ENCODE measurements at regions not wholly inside any gene's neighbourhood (a gene's known extent, or its start where the extent isn't known, plus 50 kb on each side); places are given as distances from the start of the nearest gene placed in this dataset.

DNA sequence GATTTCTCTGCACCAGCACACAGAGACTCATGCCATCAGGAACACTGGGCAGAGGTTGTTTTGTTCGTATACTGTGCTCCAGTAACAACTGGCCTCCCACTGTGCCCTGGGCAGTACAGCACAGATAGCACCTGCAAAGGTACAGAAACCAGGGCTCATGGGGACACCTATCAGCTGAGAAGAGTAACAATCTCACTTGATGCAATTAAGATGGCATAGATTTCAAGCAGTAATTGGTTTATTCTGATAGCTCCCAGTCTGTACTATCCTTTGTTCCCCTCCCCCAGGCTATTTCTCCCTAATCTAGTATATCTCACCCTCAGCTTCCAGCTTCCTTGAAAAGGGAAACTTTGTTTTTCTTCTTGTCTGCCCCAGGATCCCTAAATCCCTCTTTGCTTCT lies 343.9 kb upstream of the MMADHC start:
- TF ChIP-seq, protein P1, sequence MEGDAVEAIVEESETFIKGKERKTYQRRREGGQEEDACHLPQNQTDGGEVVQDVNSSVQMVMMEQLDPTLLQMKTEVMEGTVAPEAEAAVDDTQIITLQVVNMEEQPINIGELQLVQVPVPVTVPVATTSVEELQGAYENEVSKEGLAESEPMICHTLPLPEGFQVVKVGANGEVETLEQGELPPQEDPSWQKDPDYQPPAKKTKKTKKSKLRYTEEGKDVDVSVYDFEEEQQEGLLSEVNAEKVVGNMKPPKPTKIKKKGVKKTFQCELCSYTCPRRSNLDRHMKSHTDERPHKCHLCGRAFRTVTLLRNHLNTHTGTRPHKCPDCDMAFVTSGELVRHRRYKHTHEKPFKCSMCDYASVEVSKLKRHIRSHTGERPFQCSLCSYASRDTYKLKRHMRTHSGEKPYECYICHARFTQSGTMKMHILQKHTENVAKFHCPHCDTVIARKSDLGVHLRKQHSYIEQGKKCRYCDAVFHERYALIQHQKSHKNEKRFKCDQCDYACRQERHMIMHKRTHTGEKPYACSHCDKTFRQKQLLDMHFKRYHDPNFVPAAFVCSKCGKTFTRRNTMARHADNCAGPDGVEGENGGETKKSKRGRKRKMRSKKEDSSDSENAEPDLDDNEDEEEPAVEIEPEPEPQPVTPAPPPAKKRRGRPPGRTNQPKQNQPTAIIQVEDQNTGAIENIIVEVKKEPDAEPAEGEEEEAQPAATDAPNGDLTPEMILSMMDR (IDR thresholded peaks at IDR 0.05): no peak
- no peak for TF ChIP-seq POLR2A (IDR thresholded peaks at IDR 0.05)
- no peak for TF ChIP-seq POLR2AphosphoS5 (IDR thresholded peaks at IDR 0.05)
- no peak for TF ChIP-seq EP300 (IDR thresholded peaks at IDR 0.05)

All from stomach (tissue), 4 donors.